HUES6 (cell line): ENCODE measurements at regions not wholly inside any gene's neighbourhood (a gene's known extent, or its start where the extent isn't known, plus 50 kb on each side); places are given as distances from the start of the nearest gene placed in this dataset.

ENCODE experiments used
- H3K27ac ChIP-seq: 2 replicates; pipeline ENCODE4 v1.7.0; 2013; ENCODE audit warnings: low read depth, mild to moderate bottlenecking, low read length, inconsistent platforms
- H3K27me3 ChIP-seq: 2 replicates; pipeline ENCODE4 v1.6.1; 2013; ENCODE audit warnings: low read length; ENCODE audit not compliant: control insufficient read depth, insufficient read depth
- H3K36me3 ChIP-seq: 2 replicates; pipeline ENCODE4 v1.6.1; 2013; ENCODE audit warnings: low read length; ENCODE audit not compliant: control insufficient read depth, insufficient read depth
- H3K4me1 ChIP-seq: 2 replicates; pipeline ENCODE4 v1.6.1; 2013; ENCODE audit warnings: low read length; ENCODE audit not compliant: control insufficient read depth, insufficient read depth
- H3K4me3 ChIP-seq: 2 replicates; pipeline ENCODE4 v1.5.1; 2013; ENCODE audit warnings: low read depth, low read length
- H3K9ac ChIP-seq: one replicate; pipeline ENCODE4 v1.6.1; 2013; ENCODE audit warnings: mild to moderate bottlenecking, low read length
- H3K9me3 ChIP-seq: 2 replicates; pipeline ENCODE4 v1.6.1; 2013; ENCODE audit warnings: low read depth, low read length; ENCODE audit not compliant: control insufficient read depth, insufficient read depth

- H3K27me3 ChIP-seq, result no peaks in the 10 kb centered on the region
- H3K36me3 ChIP-seq, result no peaks in the 10 kb centered on the region
- no peak overlapping the region for H3K27ac ChIP-seq
- H3K4me1 ChIP-seq, result 0 out of 2 replicates have a peak, but pooled peaks cover 8% of the 10 kb centered on the region
- no peak overlapping the region for H3K9ac ChIP-seq
- no peak overlapping the region for H3K4me3 ChIP-seq
- H3K9me3 ChIP-seq, result no peaks in the 10 kb centered on the region
These were observed 293.2 kb downstream of the EFNB2 start for GRCh38 chr13:106241974-106242953.

GRCh38 chr13:106238690-106239089 is 296.8 kb downstream of the EFNB2 start:
- Histone ChIP-seq H3K9ac (no peak overlapping the region), H3K4me3 (no peak overlapping the region), H3K36me3 (no peaks in the 10 kb centered on the region), H3K4me1 (peaks cover 2% of the 10 kb centered on the region; the same call in 1 of the 2 replicates), H3K27ac (no peak overlapping the region), H3K27me3 (no peaks in the 10 kb centered on the region), H3K9me3 (no peaks in the 10 kb centered on the region)

GRCh38 chr13:106234636-106235035 is 300.8 kb downstream of the EFNB2 start:
- Histone ChIP-seq H3K9me3 (no peaks in the 10 kb centered on the region), H3K4me1 (peaks cover 8% of the 10 kb centered on the region; the same call in 1 of the 2 replicates), H3K27me3 (no peaks in the 10 kb centered on the region), H3K4me3 (no peak overlapping the region), H3K9ac (no peak overlapping the region), H3K36me3 (no peaks in the 10 kb centered on the region), H3K27ac (no peak overlapping the region)

- Histone ChIP-seq H3K4me1 (peaks cover 8% of the 10 kb centered on the region; the same call in 1 of the 2 replicates), H3K9ac (no peak overlapping the region), H3K4me3 (no peak overlapping the region), H3K9me3 (no peaks in the 10 kb centered on the region), H3K27me3 (no peaks in the 10 kb centered on the region), H3K36me3 (no peaks in the 10 kb centered on the region), H3K27ac (no peak overlapping the region)
These were observed 302.2 kb downstream of the EFNB2 start for GRCh38 chr13:106233134-106233735.

- Histone ChIP-seq H3K9ac (no peak overlapping the region), H3K27me3 (no peaks in the 10 kb centered on the region), H3K4me3 (no peak overlapping the region), H3K4me1 (peaks cover 8% of the 10 kb centered on the region; the same call in 1 of the 2 replicates), H3K27ac (no peak overlapping the region), H3K9me3 (no peaks in the 10 kb centered on the region), H3K36me3 (no peaks in the 10 kb centered on the region)
These were observed 302.8 kb downstream of the EFNB2 start for GRCh38 chr13:106232681-106233080.

- Histone ChIP-seq H3K4me1 (peaks cover 8% of the 10 kb centered on the region; the same call in 1 of the 2 replicates), H3K9ac (no peak overlapping the region), H3K27me3 (no peaks in the 10 kb centered on the region), H3K9me3 (no peaks in the 10 kb centered on the region), H3K27ac (no peak overlapping the region), H3K36me3 (no peaks in the 10 kb centered on the region), H3K4me3 (no peak overlapping the region)
These were observed 305.0 kb downstream of the EFNB2 start for GRCh38 chr13:106230450-106230849.

GRCh38 chr13:106225126-106225525 is 310.3 kb downstream of the EFNB2 start:
- Histone ChIP-seq H3K4me1 (no peaks in the 10 kb centered on the region), H3K27me3 (no peaks in the 10 kb centered on the region), H3K36me3 (no peaks in the 10 kb centered on the region), H3K27ac (no peak overlapping the region), H3K9me3 (no peaks in the 10 kb centered on the region), H3K9ac (no peak overlapping the region), H3K4me3 (no peak overlapping the region)

- no peak overlapping the region for H3K4me3 ChIP-seq
- H3K9ac ChIP-seq, result no peak overlapping the region
- H3K27me3 ChIP-seq, result no peaks in the 10 kb centered on the region
- H3K4me1 ChIP-seq, result no peaks in the 10 kb centered on the region
- no peaks in the 10 kb centered on the region for H3K36me3 ChIP-seq
- no peak overlapping the region for H3K27ac ChIP-seq
- no peaks in the 10 kb centered on the region for H3K9me3 ChIP-seq
These were observed 315.3 kb downstream of the EFNB2 start for GRCh38 chr13:106220211-106220610.

- peak overlapping the region; percentile 22 for H3K27ac ChIP-seq
- no peaks in the 10 kb centered on the region for H3K27me3 ChIP-seq
- no peaks in the 10 kb centered on the region for H3K36me3 ChIP-seq
- H3K9ac ChIP-seq, result peak overlapping the region; percentile 49
- peaks cover 6% of the 10 kb centered on the region; the same call in 1 of the 2 replicates for H3K4me1 ChIP-seq
- peak overlapping the region; percentile 49 for H3K4me3 ChIP-seq
- no peaks in the 10 kb centered on the region for H3K9me3 ChIP-seq
These were observed 322.3 kb downstream of the EFNB2 start for GRCh38 chr13:106213028-106213757.

GRCh38 chr13:106212386-106213010 is 323.0 kb downstream of the EFNB2 start:
- Histone ChIP-seq H3K27me3 (no peaks in the 10 kb centered on the region), H3K9ac (peak overlapping the region; percentile 49), H3K9me3 (no peaks in the 10 kb centered on the region), H3K27ac (peak overlapping the region; percentile 22; the same call in 1 of the 2 replicates), H3K4me3 (peak overlapping the region; percentile 49), H3K4me1 (peaks cover 6% of the 10 kb centered on the region; the same call in 1 of the 2 replicates), H3K36me3 (no peaks in the 10 kb centered on the region)
